ENCODE measurements at regions not wholly inside any gene's neighbourhood (a gene's known extent, or its start where the extent isn't known, plus 50 kb on each side); places are given as distances from the start of the nearest gene placed in this dataset.

GRCh38 chr18:76644580-76644979 is 149.5 kb upstream of the ZNF516 start:
- TF ChIP-seq, protein P1, sequence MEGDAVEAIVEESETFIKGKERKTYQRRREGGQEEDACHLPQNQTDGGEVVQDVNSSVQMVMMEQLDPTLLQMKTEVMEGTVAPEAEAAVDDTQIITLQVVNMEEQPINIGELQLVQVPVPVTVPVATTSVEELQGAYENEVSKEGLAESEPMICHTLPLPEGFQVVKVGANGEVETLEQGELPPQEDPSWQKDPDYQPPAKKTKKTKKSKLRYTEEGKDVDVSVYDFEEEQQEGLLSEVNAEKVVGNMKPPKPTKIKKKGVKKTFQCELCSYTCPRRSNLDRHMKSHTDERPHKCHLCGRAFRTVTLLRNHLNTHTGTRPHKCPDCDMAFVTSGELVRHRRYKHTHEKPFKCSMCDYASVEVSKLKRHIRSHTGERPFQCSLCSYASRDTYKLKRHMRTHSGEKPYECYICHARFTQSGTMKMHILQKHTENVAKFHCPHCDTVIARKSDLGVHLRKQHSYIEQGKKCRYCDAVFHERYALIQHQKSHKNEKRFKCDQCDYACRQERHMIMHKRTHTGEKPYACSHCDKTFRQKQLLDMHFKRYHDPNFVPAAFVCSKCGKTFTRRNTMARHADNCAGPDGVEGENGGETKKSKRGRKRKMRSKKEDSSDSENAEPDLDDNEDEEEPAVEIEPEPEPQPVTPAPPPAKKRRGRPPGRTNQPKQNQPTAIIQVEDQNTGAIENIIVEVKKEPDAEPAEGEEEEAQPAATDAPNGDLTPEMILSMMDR (IDR thresholded peaks at IDR 0.05 in 2 of 3, conservative IDR thresholded peaks at IDR 0.05 in 1 of 3; ENCODE audit: borderline replicate concordance in 1 of 3, insufficient read depth in 1 of 3, low read depth in 2 of 3, low read length in 2 of 3) = no peak
- TF ChIP-seq SP1 (IDR thresholded peaks at IDR 0.05; ENCODE audit: low read depth) = no peak
- TF ChIP-seq EZH2phosphoT487 (IDR thresholded peaks at IDR 0.05; ENCODE audit: borderline replicate concordance) = no peak
- TF ChIP-seq POLR2A (IDR thresholded peaks at IDR 0.05; ENCODE audit: borderline replicate concordance, extremely low read depth, insufficient read depth, insufficient read length) = no peak
- TF ChIP-seq EZH2 (IDR thresholded peaks at IDR 0.05) = no peak
- TF ChIP-seq RAD21 (IDR thresholded peaks at IDR 0.05; ENCODE audit: low read depth) = no peak
- TF ChIP-seq POLR2AphosphoS5 (IDR thresholded peaks at IDR 0.05; ENCODE audit: low read depth, low read length) = no peak
- no peak for TF ChIP-seq ATF3 (IDR thresholded peaks at IDR 0.05)
- TF ChIP-seq CEBPB (IDR thresholded peaks at IDR 0.05; ENCODE audit: low read depth) = no peak
- TF ChIP-seq YY1 (IDR thresholded peaks at IDR 0.05; ENCODE audit: extremely low read depth, insufficient replicate concordance, low read depth, low read length) = no peak
- no peak for TF ChIP-seq ZNF274 (IDR thresholded peaks at IDR 0.05; ENCODE audit: low read depth, low read length)
- TF ChIP-seq REST (IDR thresholded peaks at IDR 0.05; ENCODE audit: low read depth) = no peak
- no peak for TF ChIP-seq ELF1 (IDR thresholded peaks at IDR 0.05; ENCODE audit: borderline replicate concordance, low read depth)
- no peak for TF ChIP-seq JUND (IDR thresholded peaks at IDR 0.05)

Measured in HCT116 (cell line).